ENCODE measurements at regions not wholly inside any gene's neighbourhood (a gene's known extent, or its start where the extent isn't known, plus 50 kb on each side); places are given as distances from the start of the nearest gene placed in this dataset.
A peak's percentile ranks its signal among the peaks of the same experiment; 100 is the strongest.

- no peak for DNase-seq (ENCODE audit: low read depth)
- H3K4me3 ChIP-seq (ENCODE audit: low read depth, low read length) = no peak overlapping the region
- no peak for TF ChIP-seq CTCF (IDR thresholded peaks at IDR 0.05; ENCODE audit: insufficient read depth, low read depth, low read length)
Measured at GRCh38 chr5:122258241-122258640, 53.8 kb upstream of the SNCAIP start.

- H3K4me3 ChIP-seq (ENCODE audit: low read depth, low read length) = no peak overlapping the region
- DNase-seq (ENCODE audit: low read depth) = no peak
- TF ChIP-seq CTCF (IDR thresholded peaks at IDR 0.05; ENCODE audit: insufficient read depth, low read depth, low read length) = no peak
Measured at GRCh38 chr5:122258840-122259239, 53.2 kb upstream of the SNCAIP start.

- no peak overlapping the region for H3K4me3 ChIP-seq (ENCODE audit: low read depth, low read length)
- TF ChIP-seq CTCF (IDR thresholded peaks at IDR 0.05; ENCODE audit: insufficient read depth, low read depth, low read length) = no peak
- peak; percentile 92 for DNase-seq (ENCODE audit: low read depth)
Measured at GRCh38 chr5:122259995-122260394, 52.0 kb upstream of the SNCAIP start.

GRCh38 chr5:122262103-122262502, 49.9 kb upstream of the SNCAIP start:
- TF ChIP-seq CTCF (IDR thresholded peaks at IDR 0.05; ENCODE audit: insufficient read depth, low read depth, low read length) = no peak
- peak; percentile 61 for DNase-seq (ENCODE audit: low read depth)
- no peak overlapping the region for H3K4me3 ChIP-seq (ENCODE audit: low read depth, low read length)
